Heart left ventricle (tissue), 16 donors: ENCODE measurements at regions not wholly inside any gene's neighbourhood (a gene's known extent, or its start where the extent isn't known, plus 50 kb on each side); places are given as distances from the start of the nearest gene placed in this dataset.

ENCODE experiments used
- ATAC-seq, 4 donors: fragments of 200-7000 bp; cut with Tn5 transposase; one replicate each; pipeline ENCODE4 v1.9.1; 2020 to 2022; ENCODE audit warnings: moderate library complexity in 4 of 4, mild to moderate bottlenecking in 3 of 4, moderate number of reproducible peaks in 1 of 4
- DNase-seq, 5 donors: peaks; one replicate each; pipeline ENCODE4 v3.0.0-alpha.2; 2020
- H3K27ac ChIP-seq, 12 donors: fragments of 200-600 bp; sonication (generic) in 4 of 12; one replicate each; pipeline versions ENCODE4 v1.5.0 to v1.8.0; 2016 to 2022; ENCODE audit warnings: mild to moderate bottlenecking in 2 of 12
- H3K27me3 ChIP-seq, 9 donors: fragments of 200-600 bp; sonication (generic) in 2 of 9; one replicate each; pipeline versions ENCODE4 v1.5.1 to v1.8.0; 2016 to 2022; ENCODE audit warnings: mild to moderate bottlenecking in 3 of 9
- H3K36me3 ChIP-seq, 9 donors: fragments of 200-600 bp; sonication (generic) in 2 of 9; one replicate each; pipeline versions ENCODE4 v1.5.0 to v1.8.0; 2018 to 2022; ENCODE audit warnings: mild to moderate bottlenecking in 2 of 9
- H3K4me1 ChIP-seq, 12 donors: fragments of 200-600 bp; sonication (generic) in 4 of 12; one replicate each; pipeline versions ENCODE4 v1.5.0 to v1.8.0; 2016 to 2022; ENCODE audit warnings: mild to moderate bottlenecking in 3 of 12
- H3K4me3 ChIP-seq, 12 donors: fragments of 200-600 bp; sonication (generic) in 4 of 12; one replicate each; pipeline versions ENCODE4 v1.5.0 to v1.8.0; 2017 to 2022; ENCODE audit warnings: mild to moderate bottlenecking in 9 of 12, moderate library complexity in 4 of 12
- H3K9me3 ChIP-seq, 12 donors: fragments of 200-600 bp; sonication (generic) in 4 of 12; one replicate each; pipeline versions ENCODE4 v1.5.0 to v1.8.0; 2016 to 2022; ENCODE audit warnings: mild to moderate bottlenecking in 1 of 12
- POLR2A ChIP-seq, 2 donors: fragments of 450-650 bp; IDR thresholded peaks; one replicate each; pipeline ENCODE4 v1.6.1; 2017; ENCODE audit warnings: antibody characterized with exemption in 2 of 2, mild to moderate bottlenecking in 2 of 2, moderate library complexity in 2 of 2
- WGBS, 4 donors: extraction: QIAGEN DNeasy Blood & Tissue Kit in 2 of 4; methylation state at CpG; one replicate each; pipeline versions ENCODE4 v1.1.5 to v1.1.7; 2013 to 2018; 5-methylcytosine and 5-hydroxymethylcytosine counted together
- intact Hi-C, 10 donors: fragments of 100-400 bp; cut with DNase I; formaldehyde crosslinking; loops; one replicate each; pipeline versions ENCODE4 v1.11.1 to v1.14.2; 2022
- TF ChIP-seq, protein P1 (sequence below), 12 donors: fragments of 200-600 bp; sonication (generic) in 4 of 12; IDR thresholded peaks; one replicate each; pipeline versions ENCODE4 v1.5.0 to v1.8.0; 2018 to 2022; ENCODE audit warnings: antibody characterized with exemption in 12 of 12, mild to moderate bottlenecking in 5 of 12
- donor health status: ischemic (EF 13 %, LVEDD 7.1; RV severe dilation, severe dysfunction).
- donor health status: healthy with polysubstance abuse.
- donor health status: DM: no; HTN: yes; CAD: no.
- donor health status: DM: no; HTN: no; CAD: no.
- donor health status: ischemic (EF 25% LVEDD 6.9; RV normal size, moderate dysfunction).
- donor health status: ischemic (EF 25% LVEDD 5.7; RV mildly dilated, moderate dysfunction).
- donor health status: healthy.
- donor health status: DM: yes; HTN: yes; CAD: no.
- donor health status: ischemic (EF 35%, LVEDD 5.7; RV mildly dilated, moderate dysfunction).
- donor health status: nonischemic (EF 11% LVEDD 7.7; RV severe dilation, severe dysfunction).
- donor health status: DM: yes; HTN: yes; CAD: no.
- donor health status: PGD.
- donor health status: ischemic (EF 29% LVEDD 5.4; RV normal size, mild dysfunction).
- donor health status: nonischemic (EF 23%, LVEDD 6.1; RV moderate dilation, normal function).

DNA sequence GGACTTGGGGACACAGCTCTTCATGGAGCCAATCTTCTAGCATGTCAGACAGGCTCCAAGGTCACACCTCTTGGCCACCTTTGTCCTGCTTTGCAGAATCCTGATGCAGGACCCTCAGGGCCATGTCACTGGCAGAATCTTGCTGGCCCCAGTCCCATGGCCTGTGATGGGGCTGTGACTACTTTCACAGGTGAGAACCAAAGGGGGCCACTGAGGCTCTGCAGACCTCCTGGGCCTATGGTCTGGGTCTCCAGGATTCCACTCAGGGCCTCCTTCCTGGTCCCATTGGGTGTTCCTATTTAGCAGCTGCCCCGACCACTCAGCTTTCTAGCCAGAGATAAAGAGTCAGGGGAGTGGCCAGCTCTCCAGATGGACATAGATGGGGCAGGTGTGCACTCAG, 238.7 kb downstream of the MATN1 start:
- WGBS, 4 donors, result 75 to 81% (median 80%) methylated on average over 1 of the region's 1 CpG
- no peak overlapping the region for H3K4me3 ChIP-seq
- no peak for TF ChIP-seq POLR2A (IDR thresholded peaks at IDR 0.05)
- TF ChIP-seq, protein P1, sequence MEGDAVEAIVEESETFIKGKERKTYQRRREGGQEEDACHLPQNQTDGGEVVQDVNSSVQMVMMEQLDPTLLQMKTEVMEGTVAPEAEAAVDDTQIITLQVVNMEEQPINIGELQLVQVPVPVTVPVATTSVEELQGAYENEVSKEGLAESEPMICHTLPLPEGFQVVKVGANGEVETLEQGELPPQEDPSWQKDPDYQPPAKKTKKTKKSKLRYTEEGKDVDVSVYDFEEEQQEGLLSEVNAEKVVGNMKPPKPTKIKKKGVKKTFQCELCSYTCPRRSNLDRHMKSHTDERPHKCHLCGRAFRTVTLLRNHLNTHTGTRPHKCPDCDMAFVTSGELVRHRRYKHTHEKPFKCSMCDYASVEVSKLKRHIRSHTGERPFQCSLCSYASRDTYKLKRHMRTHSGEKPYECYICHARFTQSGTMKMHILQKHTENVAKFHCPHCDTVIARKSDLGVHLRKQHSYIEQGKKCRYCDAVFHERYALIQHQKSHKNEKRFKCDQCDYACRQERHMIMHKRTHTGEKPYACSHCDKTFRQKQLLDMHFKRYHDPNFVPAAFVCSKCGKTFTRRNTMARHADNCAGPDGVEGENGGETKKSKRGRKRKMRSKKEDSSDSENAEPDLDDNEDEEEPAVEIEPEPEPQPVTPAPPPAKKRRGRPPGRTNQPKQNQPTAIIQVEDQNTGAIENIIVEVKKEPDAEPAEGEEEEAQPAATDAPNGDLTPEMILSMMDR (IDR thresholded peaks at IDR 0.05), result no peak
- ATAC-seq (no peak), DNase-seq (no peak)
- H3K27ac ChIP-seq, result no peak overlapping the region
- intact Hi-C loops, result no loop called here
- peaks cover 0 to 28% (median 13%) of the 10 kb centered on the region in 12 donors for H3K9me3 ChIP-seq
- H3K36me3 ChIP-seq, result no peaks in the 10 kb centered on the region
- no peaks in the 10 kb centered on the region for H3K4me1 ChIP-seq
- peaks cover 0 to 14% (median 0%) of the 10 kb centered on the region in 9 donors for H3K27me3 ChIP-seq

DNA sequence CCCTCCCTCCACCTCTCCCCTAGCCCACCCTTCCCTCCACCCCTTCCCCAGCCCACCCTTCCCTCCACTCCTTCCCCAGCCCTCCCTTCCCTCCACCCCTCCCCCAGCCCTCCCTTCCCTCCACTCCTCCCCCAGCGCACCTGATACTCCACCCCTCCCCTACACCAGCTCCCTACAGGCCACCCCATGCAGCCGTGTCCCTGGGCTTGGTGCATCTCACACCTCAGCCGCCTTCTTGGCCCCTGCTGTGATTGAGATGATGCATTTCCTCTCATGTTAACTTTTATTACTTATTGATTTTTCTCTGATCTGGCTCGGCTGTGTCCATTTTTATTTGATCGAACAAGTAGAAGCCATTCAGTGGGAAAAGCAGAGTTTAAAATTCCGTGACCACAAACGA, 243.8 kb downstream of the MATN1 start:
- TF ChIP-seq, protein P1 (IDR thresholded peaks at IDR 0.05), result no peak
- TF ChIP-seq POLR2A (IDR thresholded peaks at IDR 0.05), result no peak
- no peak for ATAC-seq
- no peak for DNase-seq
- WGBS, 4 donors, result 66 to 85% (median 80%) methylated on average over 7 of the region's 7 CpGs
- intact Hi-C loops, result no loop called here
- Histone ChIP-seq H3K4me3 (no peak overlapping the region), H3K4me1 (no peaks in the 10 kb centered on the region), H3K9me3 (peaks cover 0 to 28% (median 13%) of the 10 kb centered on the region in 12 donors), H3K27ac (no peak overlapping the region), H3K36me3 (no peaks in the 10 kb centered on the region), H3K27me3 (peaks cover 0 to 6% (median 0%) of the 10 kb centered on the region in 9 donors)

DNA sequence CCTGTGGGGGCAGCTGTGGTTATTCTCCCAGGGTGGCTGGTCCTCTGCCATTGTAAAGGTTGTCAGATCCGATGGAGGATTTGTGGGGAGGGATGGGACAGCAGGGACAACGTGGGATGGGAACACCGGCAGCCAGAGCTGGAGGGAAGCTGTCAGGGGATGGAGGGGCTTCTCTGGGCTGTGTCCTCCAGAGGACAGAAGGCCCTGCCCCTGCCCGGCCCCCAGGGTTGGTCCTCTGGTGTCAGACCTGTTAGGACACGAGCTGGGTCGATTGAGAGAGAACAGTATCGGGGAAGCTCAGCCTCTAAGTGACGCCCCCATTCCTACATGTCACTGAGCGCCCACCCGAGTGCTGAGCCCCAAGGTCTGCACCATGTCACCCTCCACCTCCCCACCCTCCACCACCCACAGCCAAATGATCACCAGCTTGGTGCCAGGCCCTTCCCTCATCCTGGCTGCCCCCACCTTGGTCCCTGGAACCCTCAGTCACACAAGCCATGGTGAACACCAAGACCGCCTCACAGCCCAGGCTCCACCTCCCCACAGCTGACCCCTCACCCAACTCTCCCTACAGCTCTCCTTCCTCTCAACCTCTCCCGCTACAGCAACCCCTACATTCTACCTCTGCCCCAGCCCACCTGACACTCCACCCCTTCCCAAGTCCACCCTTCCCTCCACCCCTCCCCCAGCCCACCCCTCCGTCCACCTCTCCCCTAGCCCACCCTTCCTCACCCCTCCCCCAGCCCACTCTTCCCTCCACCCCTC, 244.4 kb downstream of the MATN1 start:
- DNase-seq, result no peak
- 76 to 82% (median 80%) methylated on average over 10 to 12 of the region's 13 CpGs for whole genome bisulfite sequencing, 4 donors
- no peak for ATAC-seq
- intact Hi-C loops, result no loop called here
- H3K36me3 ChIP-seq, result no peaks in the 10 kb centered on the region
- no peak overlapping the region for H3K27ac ChIP-seq
- H3K4me1 ChIP-seq, result no peaks in the 10 kb centered on the region
- TF ChIP-seq, protein P1 (IDR thresholded peaks at IDR 0.05), result no peak
- TF ChIP-seq POLR2A (IDR thresholded peaks at IDR 0.05), result no peak
- H3K4me3 ChIP-seq, result no peak overlapping the region
- peaks cover 0 to 4% (median 0%) of the 10 kb centered on the region in 9 donors for H3K27me3 ChIP-seq
- H3K9me3 ChIP-seq, result peaks cover 0 to 28% (median 13%) of the 10 kb centered on the region in 12 donors

DNA sequence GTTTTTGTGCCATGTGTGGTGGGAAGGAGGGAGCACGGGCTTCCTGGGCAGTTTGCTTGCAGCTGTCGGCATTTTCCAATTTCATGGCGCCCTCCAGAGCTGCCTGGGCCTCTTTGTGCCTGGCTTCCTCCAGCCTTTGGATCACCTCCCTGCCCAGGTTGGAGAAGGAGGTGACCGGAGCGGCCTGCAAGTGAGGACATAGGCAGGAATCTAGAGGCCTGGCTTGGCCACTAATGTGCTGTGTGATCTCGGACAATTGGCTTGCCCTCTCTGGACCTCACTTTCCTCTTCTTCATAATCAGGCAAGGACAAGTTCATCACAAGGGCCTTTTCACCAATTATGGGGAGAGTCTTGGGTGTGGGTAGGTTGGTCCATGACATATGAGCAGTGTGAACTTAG, 245.1 kb downstream of the MATN1 start:
- intact Hi-C loops, result no loop called here

More for the DNA sequence above, 245.1 kb downstream of the MATN1 start:
- peaks cover 0 to 28% (median 13%) of the 10 kb centered on the region in 12 donors for H3K9me3 ChIP-seq
- H3K27ac ChIP-seq, result no peak overlapping the region
- no peaks in the 10 kb centered on the region for H3K4me1 ChIP-seq
- ATAC-seq (no peak), DNase-seq (no peak)
- WGBS, 4 donors, result 76 to 90% (median 87%) methylated on average over 6 of the region's 6 CpGs
- H3K4me3 ChIP-seq, result no peak overlapping the region
- TF ChIP-seq POLR2A (IDR thresholded peaks at IDR 0.05), result no peak
- TF ChIP-seq, protein P1 (IDR thresholded peaks at IDR 0.05), result no peak
- peaks cover 0 to 4% (median 0%) of the 10 kb centered on the region in 9 donors for H3K27me3 ChIP-seq
- no peaks in the 10 kb centered on the region for H3K36me3 ChIP-seq
